Smooth muscle cell (in vitro differentiated cells): ENCODE measurements at regions not wholly inside any gene's neighbourhood (a gene's known extent, or its start where the extent isn't known, plus 50 kb on each side); places are given as distances from the start of the nearest gene placed in this dataset.

Experiments
- DNase-seq: peaks from one replicate; lab custom pipeline; 2025; ENCODE audit not compliant: unreplicated experiment; lab: John Stamatoyannopoulos, UW
- H2AFZ ChIP-seq: fragments of 200-600 bp; sonication (generic); 2 replicates; pipeline ENCODE4 v1.6.0; 2016; ENCODE audit warnings: antibody characterized with exemption, low read depth, mild to moderate bottlenecking
- H3F3A ChIP-seq: fragments of 200-600 bp; sonication (generic); 2 replicates; pipeline ENCODE4 v1.6.0; 2017; ENCODE audit warnings: antibody characterized with exemption, low read depth
- H3K27ac ChIP-seq: fragments of 200-600 bp; sonication (generic); 2 replicates; pipeline ENCODE4 v1.5.1; 2016; ENCODE audit warnings: low read depth, mild to moderate bottlenecking
- H3K27me3 ChIP-seq: fragments of 200-600 bp; sonication (generic); 2 replicates; pipeline ENCODE4 v1.6.1; 2016; ENCODE audit warnings: low read depth, mild to moderate bottlenecking
- H3K36me3 ChIP-seq: fragments of 200-600 bp; sonication (generic); 2 replicates; pipeline ENCODE4 v1.5.1; 2016; ENCODE audit warnings: low read depth
- H3K4me1 ChIP-seq: fragments of 200-600 bp; sonication (generic); 2 replicates; pipeline ENCODE4 v1.5.1; 2016; ENCODE audit warnings: low read depth
- H3K4me2 ChIP-seq: fragments of 200-600 bp; sonication (generic); 2 replicates; pipeline ENCODE4 v1.6.0; 2016; ENCODE audit warnings: mild to moderate bottlenecking
- H3K4me3 ChIP-seq: fragments of 200-600 bp; sonication (generic); 2 replicates; pipeline ENCODE4 v1.5.1; 2016; ENCODE audit warnings: mild to moderate bottlenecking
- H3K79me2 ChIP-seq: fragments of 200-600 bp; sonication (generic); 2 replicates; pipeline ENCODE4 v1.6.0; 2016; ENCODE audit warnings: low read depth, mild to moderate bottlenecking
- H3K9ac ChIP-seq: fragments of 200-600 bp; sonication (generic); 2 replicates; pipeline ENCODE4 v1.6.0; 2016; ENCODE audit warnings: low read depth
- H3K9me3 ChIP-seq: fragments of 200-600 bp; sonication (generic); replicated peaks from 2 replicates; pipeline ENCODE4 v1.5.1; 2016; ENCODE audit warnings: low read depth
- H4K20me1 ChIP-seq: fragments of 200-600 bp; sonication (generic); 2 replicates; pipeline ENCODE4 v1.6.0; 2016; ENCODE audit warnings: low read depth
- CTCF ChIP-seq: fragments of 200-600 bp; sonication (generic); IDR thresholded peaks from 2 replicates; pipeline ENCODE4 v1.5.1; 2017; ENCODE audit warnings: borderline replicate concordance, mild to moderate bottlenecking, antibody characterized with exemption; ENCODE audit not compliant: insufficient read depth, poor library complexity, severe bottlenecking
- WGBS: methylation state at CpG from one replicate; pipeline ENCODE4 v1.1.7; 2016; ENCODE audit warnings: low lambda C conversion rate; 5-methylcytosine and 5-hydroxymethylcytosine counted together

DNA sequence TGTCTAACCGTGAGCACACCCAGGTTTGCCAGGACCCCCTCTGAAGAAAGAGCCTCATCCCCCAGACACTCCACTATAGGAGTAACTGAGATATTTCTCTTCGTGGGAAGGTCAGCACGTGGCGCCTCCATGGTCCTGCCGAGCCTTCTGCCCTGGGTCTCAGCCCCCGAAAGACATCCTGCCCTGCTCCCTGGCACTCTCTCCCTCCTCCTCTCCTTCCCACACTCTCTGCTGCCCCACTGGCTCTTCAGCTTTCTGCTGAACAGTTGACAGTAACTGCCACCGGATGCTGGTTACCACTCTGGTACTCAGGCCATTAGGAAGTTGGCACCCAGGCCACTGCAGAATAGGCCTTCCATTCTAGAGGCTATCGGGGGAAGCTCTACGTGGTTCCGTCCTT is 185.2 kb downstream of the UACA start:
- no peak for DNase-seq
- H3K9me3 ChIP-seq: no peaks in the 10 kb centered on the region
- no peaks in the 10 kb centered on the region for H3K36me3 ChIP-seq
- H3K4me2 ChIP-seq: no peak overlapping the region
- 96% methylated on average over 10 of the region's 10 CpGs for WGBS
- no peak overlapping the region for H3K27ac ChIP-seq
- no peaks in the 10 kb centered on the region for H3K79me2 ChIP-seq
- H3K9ac ChIP-seq: no peak overlapping the region
- no peak for TF ChIP-seq CTCF
- no peak overlapping the region for H2AFZ ChIP-seq
- peaks cover 5% of the 10 kb centered on the region for H3K27me3 ChIP-seq
- H3K4me1 ChIP-seq: peaks cover 6% of the 10 kb centered on the region
- no peaks in the 10 kb centered on the region for H3F3A ChIP-seq
- H4K20me1 ChIP-seq: no peaks in the 10 kb centered on the region
- H3K4me3 ChIP-seq: no peak overlapping the region

DNA sequence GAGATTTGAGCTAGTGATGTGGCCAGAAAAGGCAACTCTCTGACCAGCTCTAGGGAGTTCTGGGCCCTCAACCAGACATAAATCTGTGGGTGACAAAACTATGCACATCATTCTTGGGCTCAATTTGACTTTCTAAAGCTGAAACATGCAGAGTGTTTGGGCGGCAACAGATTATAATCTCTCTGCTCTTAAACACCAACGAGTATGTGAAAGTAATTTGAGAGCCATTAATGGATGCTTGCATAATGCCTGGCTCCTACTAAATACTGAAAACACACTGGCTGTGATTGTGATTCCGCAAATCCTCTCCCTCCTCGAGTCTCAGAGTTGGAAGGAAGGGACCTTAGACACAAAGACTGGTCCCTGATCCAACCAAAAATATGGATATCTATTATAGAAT is 186.7 kb downstream of the UACA start:
- WGBS: 13% methylated on average over 4 of the region's 4 CpGs
- Histone ChIP-seq H3K4me2 (no peak overlapping the region), H3K9ac (no peak overlapping the region), H3K4me3 (no peak overlapping the region), H3F3A (no peaks in the 10 kb centered on the region), H3K79me2 (no peaks in the 10 kb centered on the region), H2AFZ (no peak overlapping the region), H3K27me3 (peaks cover 5% of the 10 kb centered on the region), H3K4me1 (peaks cover 6% of the 10 kb centered on the region), H4K20me1 (no peaks in the 10 kb centered on the region), H3K36me3 (no peaks in the 10 kb centered on the region), H3K9me3 (no peaks in the 10 kb centered on the region), H3K27ac (no peak overlapping the region)
- no peak for DNase-seq
- no peak for TF ChIP-seq CTCF

DNA sequence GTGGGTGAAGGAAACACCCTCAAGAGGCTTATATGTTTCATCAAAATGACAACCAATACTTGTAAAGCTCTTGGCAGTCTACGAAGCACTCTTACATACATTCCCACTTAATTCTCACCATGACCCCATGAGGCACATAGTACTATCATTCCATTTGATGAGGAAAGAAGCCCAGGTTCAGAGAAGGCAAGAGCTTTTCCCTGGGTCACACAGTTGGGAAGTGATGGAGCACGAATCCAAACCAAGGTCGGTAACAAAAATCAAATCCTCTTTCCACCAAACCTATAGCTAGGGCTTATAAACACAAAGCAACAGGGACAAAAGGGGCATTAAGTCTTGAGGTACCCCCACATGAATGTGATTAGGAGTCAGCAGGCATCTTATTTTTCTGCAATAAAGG is 187.1 kb downstream of the UACA start:
- no peak for TF ChIP-seq CTCF
- Histone ChIP-seq H3F3A (no peaks in the 10 kb centered on the region), H3K9me3 (no peaks in the 10 kb centered on the region), H3K36me3 (no peaks in the 10 kb centered on the region), H3K27ac (no peak overlapping the region), H3K4me1 (peaks cover 6% of the 10 kb centered on the region), H3K4me3 (no peak overlapping the region), H3K27me3 (peaks cover 5% of the 10 kb centered on the region), H4K20me1 (no peaks in the 10 kb centered on the region), H3K79me2 (no peaks in the 10 kb centered on the region), H2AFZ (no peak overlapping the region), H3K4me2 (no peak overlapping the region), H3K9ac (no peak overlapping the region)
- no peak for DNase-seq
- 88% methylated on average over 3 of the region's 3 CpGs for WGBS
